GM21825 (cell line): ENCODE measurements at regions not wholly inside any gene's neighbourhood (a gene's known extent, or its start where the extent isn't known, plus 50 kb on each side); places are given as distances from the start of the nearest gene placed in this dataset.
A peak's percentile ranks its signal among the peaks of the same experiment; 100 is the strongest.
"Not testable (repeated sequence)": the region's sequence is repeated elsewhere in the genome, so short reads cannot be mapped to it uniquely, and the experiment has no call there.

Source experiments
- ATAC-seq: cut with Tn5 transposase; IDR thresholded peaks from one replicate; pipeline ENCODE4 v1.9.1; 2021; ENCODE audit warnings: mild to moderate bottlenecking, moderate library complexity; ENCODE audit not compliant: unreplicated experiment

- no peak for ATAC-seq
Measured at GRCh38 chr14:58725871-58726270, 88.1 kb downstream of the DACT1 start.

- no peak for ATAC-seq
Measured at GRCh38 chr14:58730792-58731464, 93.2 kb downstream of the DACT1 start.

DNA sequence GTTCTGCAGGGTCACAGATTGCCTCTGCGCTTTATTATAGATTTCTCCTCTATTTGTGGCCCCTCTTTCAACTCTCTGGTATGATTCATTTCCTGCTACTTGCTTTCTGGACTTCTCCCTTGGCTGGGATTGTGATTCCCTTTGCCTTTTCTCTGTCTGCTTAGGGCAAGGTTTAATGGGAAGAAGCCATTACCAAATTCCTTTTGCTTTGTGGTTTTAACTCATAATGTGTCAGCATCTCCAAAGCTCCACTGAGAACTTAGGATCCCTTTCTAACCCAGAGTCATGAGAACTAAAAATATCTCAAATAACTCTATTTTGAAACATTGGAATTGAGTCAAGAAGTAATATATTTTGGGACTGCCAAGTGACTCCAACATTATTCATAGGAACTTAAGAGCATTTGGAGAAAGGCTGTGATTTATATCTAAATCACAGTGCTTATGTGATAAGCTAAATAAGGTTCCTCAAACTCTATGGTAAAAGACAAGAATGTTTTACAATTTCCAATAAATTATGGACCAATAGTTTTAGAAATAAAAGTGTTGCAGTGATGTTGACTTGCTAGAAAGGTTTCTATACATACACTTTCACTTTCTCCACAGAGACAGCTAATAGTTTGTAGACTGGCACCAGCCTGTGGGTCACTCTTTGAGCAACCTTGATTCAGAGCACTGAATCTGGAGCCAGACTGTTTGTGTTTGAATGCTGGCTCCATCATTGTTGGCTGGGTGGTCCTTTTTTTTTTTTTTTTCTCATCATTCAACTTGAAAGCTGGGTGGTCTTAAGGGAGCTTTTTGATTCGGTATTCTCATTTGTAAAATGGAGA, 93.9 kb downstream of the DACT1 start:
- ATAC-seq = no peak

DNA sequence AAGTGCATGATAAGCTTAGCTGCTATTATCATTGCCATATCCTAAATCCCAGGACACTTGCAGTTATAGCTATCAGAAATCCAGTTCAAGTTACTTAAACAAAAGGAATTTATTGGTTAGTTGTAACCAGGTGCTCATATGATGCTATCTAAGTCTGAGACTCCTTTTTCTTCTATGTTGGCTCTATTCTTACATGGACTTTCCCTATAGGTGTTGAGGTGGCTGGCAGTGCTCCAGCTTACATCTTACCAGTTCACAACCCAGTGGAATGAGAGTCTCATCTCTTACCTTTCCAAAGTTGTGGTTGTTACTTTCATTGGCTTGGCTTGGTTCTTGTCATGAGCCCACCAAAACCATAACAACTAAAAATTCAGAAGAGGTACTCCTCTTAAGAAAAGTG, 94.6 kb downstream of the DACT1 start:
- no peak for ATAC-seq

GRCh38 chr14:58733451-58734208, 95.9 kb downstream of the DACT1 start:
- ATAC-seq = peak; percentile 67

DNA sequence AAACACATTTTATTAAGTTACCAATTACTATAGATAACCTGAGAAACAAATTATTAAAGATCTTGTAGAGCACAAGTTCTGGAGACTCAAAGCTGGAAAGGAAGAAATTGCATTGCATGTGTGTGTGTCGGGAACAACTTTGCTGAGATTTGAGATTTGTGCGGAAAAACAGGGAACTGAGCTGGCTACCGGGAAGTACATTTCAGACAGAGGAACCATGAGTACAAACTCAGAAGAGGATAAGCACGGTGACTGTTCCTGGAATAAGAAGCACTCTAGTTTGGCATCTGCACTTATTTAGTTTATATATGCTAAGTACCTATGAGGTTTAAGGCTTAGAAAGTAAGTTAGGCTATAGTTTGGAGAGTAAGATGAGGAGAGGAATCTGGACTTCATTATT, 97.8 kb downstream of the DACT1 start:
- no peak for ATAC-seq

DNA sequence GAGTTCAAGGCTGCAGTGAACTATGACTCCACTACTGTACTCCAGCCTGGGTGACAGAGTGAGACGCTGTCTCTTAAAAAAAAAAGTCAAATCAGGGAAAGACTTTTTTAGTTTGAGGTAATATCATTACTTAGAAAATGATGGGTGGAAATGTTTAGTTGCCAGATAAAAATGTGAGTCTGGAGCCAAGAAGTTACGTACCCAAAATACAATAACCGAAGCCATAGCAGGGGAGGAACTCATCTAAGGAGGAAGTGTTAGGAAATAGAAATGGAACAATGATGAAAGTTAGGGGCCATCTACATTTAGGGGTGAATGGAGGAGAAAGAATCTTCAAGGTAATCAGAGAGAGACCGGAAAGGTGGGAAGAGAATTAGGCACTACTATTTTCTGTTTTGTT, 98.8 kb downstream of the DACT1 start:
- ATAC-seq = no peak

DNA sequence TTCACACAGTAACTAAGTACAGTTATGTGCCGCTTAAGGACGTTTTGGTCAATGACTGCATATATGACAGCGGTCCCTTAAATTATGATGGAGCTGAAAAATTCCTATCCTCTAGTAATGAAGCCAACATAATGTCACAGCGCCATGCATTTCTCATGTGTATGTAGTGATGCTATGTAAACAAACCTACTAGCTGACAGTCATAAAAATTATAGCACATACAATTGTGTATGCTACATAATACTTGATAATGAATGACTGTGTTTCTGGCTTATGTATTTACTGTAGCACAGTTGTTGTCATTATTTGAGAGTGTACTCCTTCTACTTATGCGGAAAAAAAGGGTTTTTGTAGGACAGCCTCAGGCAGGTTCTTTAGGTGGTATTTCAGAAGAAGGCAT, 99.7 kb downstream of the DACT1 start:
- no peak for ATAC-seq

GRCh38 chr14:58738189-58738836, 100.6 kb downstream of the DACT1 start:
- ATAC-seq = no peak

GRCh38 chr14:58738876-58739275, 101.1 kb downstream of the DACT1 start:
- ATAC-seq = no peak

GRCh38 chr14:58739674-58740073, 101.9 kb downstream of the DACT1 start:
- peak; percentile 71 for ATAC-seq

- ATAC-seq = no peak
Measured at GRCh38 chr14:58740379-58740935, 102.7 kb downstream of the DACT1 start.

DNA sequence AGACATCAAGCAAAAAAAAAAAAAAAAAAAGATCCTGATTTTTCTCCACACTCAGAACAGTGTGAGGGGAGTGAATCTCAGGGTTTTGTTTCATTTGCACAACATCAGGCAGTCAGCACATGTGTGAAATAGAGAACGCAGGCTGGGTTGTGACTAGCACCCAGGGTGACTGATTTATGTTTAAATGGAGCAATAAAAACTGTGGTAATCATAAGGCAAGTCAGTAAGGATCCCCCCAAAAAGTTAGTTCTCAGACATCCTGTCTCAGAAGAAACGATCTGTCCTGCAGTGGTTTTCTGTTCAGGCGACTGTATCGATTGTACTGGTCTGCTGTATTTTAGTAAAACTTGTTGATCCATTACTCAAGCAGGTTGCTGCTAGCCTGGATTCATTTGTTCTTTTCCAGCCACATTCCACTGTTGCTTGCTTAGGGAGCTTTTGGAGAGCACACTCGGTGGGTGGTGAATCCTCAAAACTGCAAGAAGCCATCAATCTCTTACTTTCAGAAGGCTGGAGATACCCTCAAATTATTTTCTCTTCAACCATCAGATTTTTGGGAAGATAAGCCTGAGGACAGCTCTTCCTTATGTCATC, 107.1 kb downstream of the DACT1 start:
- ATAC-seq = no peak

- no peak for ATAC-seq
Measured at GRCh38 chr14:58746261-58746660, 108.5 kb downstream of the DACT1 start.

DNA sequence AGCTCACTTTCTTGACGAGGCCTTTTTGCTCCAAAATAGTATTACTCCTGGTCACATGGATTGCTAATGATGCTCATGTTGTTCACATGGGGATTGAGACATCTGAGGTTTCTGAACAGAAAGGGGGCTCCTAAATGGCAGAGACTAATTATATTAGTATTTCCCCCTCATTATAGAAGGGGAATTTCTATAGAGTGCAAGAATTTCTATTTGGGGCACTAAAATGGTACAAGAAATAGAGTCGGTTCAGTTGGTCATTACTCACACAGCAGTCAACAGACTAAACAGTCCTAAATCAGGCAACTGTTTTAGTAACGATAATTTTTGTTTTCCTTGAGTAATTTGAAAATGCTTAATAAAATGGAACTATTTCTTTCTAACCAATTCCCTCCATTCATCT, 108.9 kb downstream of the DACT1 start:
- no peak for ATAC-seq

DNA sequence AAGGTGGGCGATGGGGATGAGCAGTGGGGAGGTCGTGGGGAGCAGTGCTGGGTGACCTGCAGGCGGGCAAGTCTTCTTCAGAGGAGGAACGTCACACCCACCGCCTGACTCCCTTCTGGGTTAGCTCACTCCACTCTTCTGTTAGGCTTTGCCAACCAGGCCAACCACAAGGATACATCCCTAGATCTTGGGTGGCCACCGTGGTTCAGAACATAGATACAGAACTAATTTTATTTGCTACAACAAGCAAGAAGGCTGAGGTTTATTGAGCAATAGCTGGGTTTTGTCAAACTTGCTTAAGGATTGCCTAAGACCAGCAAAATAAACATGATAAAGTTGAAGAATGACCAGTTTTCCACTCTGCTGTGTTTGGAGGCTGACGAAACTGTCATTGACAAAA, 109.4 kb downstream of the DACT1 start:
- no peak for ATAC-seq

- not testable (repeated sequence) for ATAC-seq
Measured at GRCh38 chr14:58748251-58748650, 110.5 kb downstream of the DACT1 start.

- peak; percentile 86 for ATAC-seq
Measured at GRCh38 chr14:58749066-58749669, 111.4 kb downstream of the DACT1 start.

DNA sequence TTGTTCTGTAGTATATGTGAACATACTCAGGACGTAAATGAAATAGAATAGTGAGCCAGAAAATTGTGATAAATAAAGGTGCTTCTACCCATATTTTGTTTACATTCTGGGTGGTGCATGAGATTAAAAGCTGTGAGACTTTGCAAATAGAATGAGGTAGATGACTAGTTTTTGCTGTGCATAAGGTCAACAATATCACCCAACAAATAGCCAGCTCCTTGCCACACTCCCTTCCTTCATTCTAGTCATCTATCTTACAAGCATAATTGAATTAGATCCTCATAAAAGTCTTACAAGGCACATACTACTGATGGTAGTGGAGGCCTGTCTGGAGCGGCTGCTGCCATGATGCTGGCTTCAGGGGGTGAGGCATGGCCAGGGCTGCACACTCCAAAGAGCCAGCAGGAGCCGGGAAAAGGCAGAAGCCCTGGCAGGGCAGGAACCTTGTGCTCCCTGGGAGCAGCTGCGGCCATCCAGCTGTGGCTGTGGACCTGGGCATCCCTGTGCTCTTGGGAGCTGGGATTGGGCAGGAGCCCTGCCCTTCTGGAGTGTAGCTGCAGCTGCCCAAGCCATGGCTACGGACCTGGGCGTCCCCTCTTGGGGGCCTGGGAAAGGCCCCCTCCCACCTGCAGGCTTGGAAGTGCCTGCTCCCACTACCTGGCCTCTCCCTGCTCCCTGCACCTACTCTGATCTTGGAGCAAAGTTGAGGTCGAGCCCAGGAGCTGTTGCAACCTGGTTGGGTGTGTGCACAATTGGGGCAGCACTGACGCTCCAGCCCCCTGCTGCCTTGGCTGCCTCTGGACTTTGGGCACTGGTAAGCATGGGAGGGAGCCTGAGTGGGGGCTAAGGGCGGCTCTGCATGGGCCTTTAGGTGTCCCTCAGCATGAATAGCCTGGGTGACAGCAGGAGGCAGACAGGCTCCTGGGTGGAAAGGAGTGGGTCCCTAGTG, 112.8 kb downstream of the DACT1 start:
- no peak for ATAC-seq
